ENCODE measurements at regions not wholly inside any gene's neighbourhood (a gene's known extent, or its start where the extent isn't known, plus 50 kb on each side); places are given as distances from the start of the nearest gene placed in this dataset.
A peak's percentile ranks its signal among the peaks of the same experiment; 100 is the strongest.
"Not testable (repeated sequence)": the region's sequence is repeated elsewhere in the genome, so short reads cannot be mapped to it uniquely, and the experiment has no call there.

DNA sequence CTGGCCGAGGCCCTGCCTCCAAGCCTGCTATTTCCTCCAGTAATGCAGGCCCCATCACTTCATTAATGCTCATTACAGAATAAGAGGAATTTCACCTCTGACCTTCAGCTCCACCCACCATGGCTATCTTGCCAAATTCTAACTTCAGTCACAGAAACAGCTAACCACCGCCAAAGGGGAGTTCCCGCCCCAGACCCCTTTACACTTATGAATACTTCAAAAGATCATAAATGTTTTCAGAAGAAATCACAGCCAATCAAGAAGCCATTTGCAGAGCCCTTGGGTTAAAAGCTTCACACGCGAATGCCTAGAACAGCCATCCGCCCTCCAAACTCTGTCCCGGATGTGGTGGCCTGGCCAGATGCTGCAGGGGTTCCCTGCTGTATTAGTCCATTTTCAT lies 73.8 kb upstream of the TWIST2 start:
- no peaks in the 10 kb centered on the region for H3K9me2 ChIP-seq (replicated peaks; ENCODE audit: insufficient read depth, low read length)
- peak; percentile 34 for DNase-seq
- no peak overlapping the region for H3K4me3 ChIP-seq (ENCODE audit: low read length)
- no peak overlapping the region for H3K9ac ChIP-seq (ENCODE audit: low read length)
- no peak overlapping the region for H3K27ac ChIP-seq (ENCODE audit: low read length)
- no peak overlapping the region for H3K4me2 ChIP-seq (ENCODE audit: low read depth, low read length, poor library complexity, severe bottlenecking)
- H2AFZ ChIP-seq (ENCODE audit: low read length): no peak overlapping the region
- H3K36me3 ChIP-seq (ENCODE audit: insufficient read depth, low read length): no peaks in the 10 kb centered on the region
- H3K79me2 ChIP-seq (ENCODE audit: low read length): no peaks in the 10 kb centered on the region
- no peaks in the 10 kb centered on the region; the same call in 1 of the 2 replicates for H3K9me3 ChIP-seq (ENCODE audit: low read length)
- no peaks in the 10 kb centered on the region for H3K27me3 ChIP-seq (ENCODE audit: low read length)
- peaks cover 34% of the 10 kb centered on the region for H3K4me1 ChIP-seq (ENCODE audit: low read length)
- H4K20me1 ChIP-seq (ENCODE audit: insufficient read depth, low read depth, low read length): no peaks in the 10 kb centered on the region

GRCh38 chr2:238774980-238775509 lies 72.8 kb upstream of the TWIST2 start:
- Histone ChIP-seq H3K4me3 (ENCODE audit: low read length) (no peak overlapping the region), H2AFZ (ENCODE audit: low read length) (no peak overlapping the region), H3K9me3 (ENCODE audit: low read length) (no peaks in the 10 kb centered on the region; the same call in 1 of the 2 replicates), H4K20me1 (ENCODE audit: insufficient read depth, low read depth, low read length) (no peaks in the 10 kb centered on the region), H3K27me3 (ENCODE audit: low read length) (no peaks in the 10 kb centered on the region), H3K9ac (ENCODE audit: low read length) (no peak overlapping the region), H3K4me2 (ENCODE audit: low read depth, low read length, poor library complexity, severe bottlenecking) (no peak overlapping the region), H3K9me2 (replicated peaks; ENCODE audit: insufficient read depth, low read length) (no peaks in the 10 kb centered on the region), H3K79me2 (ENCODE audit: low read length) (no peaks in the 10 kb centered on the region), H3K4me1 (ENCODE audit: low read length) (peaks cover 35% of the 10 kb centered on the region), H3K27ac (ENCODE audit: low read length) (peak overlapping the region; percentile 86), H3K36me3 (ENCODE audit: insufficient read depth, low read length) (no peaks in the 10 kb centered on the region)
- peak; percentile 29 for DNase-seq

DNA sequence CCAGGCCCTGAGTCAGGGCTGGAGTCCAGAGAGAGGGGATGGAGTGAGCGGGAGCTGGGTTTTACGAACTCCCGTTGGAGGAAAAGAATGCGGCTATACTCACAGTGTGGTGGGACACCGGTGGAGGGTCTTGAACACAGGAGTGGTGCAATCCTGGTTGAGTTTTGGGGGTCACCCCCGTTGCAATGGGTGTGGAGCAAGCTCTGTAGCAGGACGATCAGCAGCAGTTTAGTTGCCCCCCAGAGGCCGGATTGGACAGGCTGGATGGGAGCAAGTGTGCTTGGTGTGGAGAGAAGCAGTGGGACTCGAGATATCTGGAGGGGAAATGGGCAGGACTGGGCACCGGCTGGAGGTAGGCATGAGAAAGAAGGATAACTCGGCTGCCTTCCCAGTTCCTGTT lies 72.3 kb upstream of the TWIST2 start:
- Histone ChIP-seq H3K4me2 (ENCODE audit: low read depth, low read length, poor library complexity, severe bottlenecking) (no peak overlapping the region), H3K9me2 (replicated peaks; ENCODE audit: insufficient read depth, low read length) (no peaks in the 10 kb centered on the region), H3K9ac (ENCODE audit: low read length) (no peak overlapping the region), H3K79me2 (ENCODE audit: low read length) (no peaks in the 10 kb centered on the region), H3K9me3 (ENCODE audit: low read length) (no peaks in the 10 kb centered on the region; the same call in 1 of the 2 replicates), H3K4me1 (ENCODE audit: low read length) (peaks cover 35% of the 10 kb centered on the region), H3K4me3 (ENCODE audit: low read length) (no peak overlapping the region), H3K27ac (ENCODE audit: low read length) (peak overlapping the region; percentile 86), H3K27me3 (ENCODE audit: low read length) (no peaks in the 10 kb centered on the region), H2AFZ (ENCODE audit: low read length) (no peak overlapping the region), H4K20me1 (ENCODE audit: insufficient read depth, low read depth, low read length) (no peaks in the 10 kb centered on the region), H3K36me3 (ENCODE audit: insufficient read depth, low read length) (no peaks in the 10 kb centered on the region)
- DNase-seq: peak; percentile 34

- peak overlapping the region; percentile 86 for H3K27ac ChIP-seq (ENCODE audit: low read length)
- peaks cover 35% of the 10 kb centered on the region for H3K4me1 ChIP-seq (ENCODE audit: low read length)
- H3K36me3 ChIP-seq (ENCODE audit: insufficient read depth, low read length): no peaks in the 10 kb centered on the region
- H3K9me2 ChIP-seq (replicated peaks; ENCODE audit: insufficient read depth, low read length): no peaks in the 10 kb centered on the region
- no peaks in the 10 kb centered on the region for H3K27me3 ChIP-seq (ENCODE audit: low read length)
- no peak overlapping the region for H3K4me2 ChIP-seq (ENCODE audit: low read depth, low read length, poor library complexity, severe bottlenecking)
- H3K9me3 ChIP-seq (ENCODE audit: low read length): no peaks in the 10 kb centered on the region; the same call in 1 of the 2 replicates
- no peaks in the 10 kb centered on the region for H3K79me2 ChIP-seq (ENCODE audit: low read length)
- DNase-seq: peak; percentile 40
- no peak overlapping the region for H3K4me3 ChIP-seq (ENCODE audit: low read length)
- H3K9ac ChIP-seq (ENCODE audit: low read length): no peak overlapping the region
- no peaks in the 10 kb centered on the region for H4K20me1 ChIP-seq (ENCODE audit: insufficient read depth, low read depth, low read length)
- no peak overlapping the region for H2AFZ ChIP-seq (ENCODE audit: low read length)
Measured at GRCh38 chr2:238776003-238776760, 71.7 kb upstream of the TWIST2 start.

GRCh38 chr2:238776761-238777046 lies 71.2 kb upstream of the TWIST2 start:
- not testable (repeated sequence) for H3K9me3 ChIP-seq (ENCODE audit: low read length); H3K9ac ChIP-seq (ENCODE audit: low read length); H2AFZ ChIP-seq (ENCODE audit: low read length); H3K27me3 ChIP-seq (ENCODE audit: low read length); H3K36me3 ChIP-seq (ENCODE audit: insufficient read depth, low read length); H4K20me1 ChIP-seq (ENCODE audit: insufficient read depth, low read depth, low read length); H3K79me2 ChIP-seq (ENCODE audit: low read length); H3K4me2 ChIP-seq (ENCODE audit: low read depth, low read length, poor library complexity, severe bottlenecking); H3K4me3 ChIP-seq (ENCODE audit: low read length); H3K9me2 ChIP-seq (replicated peaks; ENCODE audit: insufficient read depth, low read length)
- peak; percentile 84 for DNase-seq
- Histone ChIP-seq H3K4me1 (ENCODE audit: low read length) (peaks cover 35% of the 10 kb centered on the region), H3K27ac (ENCODE audit: low read length) (peak overlapping the region; percentile 86)

DNA sequence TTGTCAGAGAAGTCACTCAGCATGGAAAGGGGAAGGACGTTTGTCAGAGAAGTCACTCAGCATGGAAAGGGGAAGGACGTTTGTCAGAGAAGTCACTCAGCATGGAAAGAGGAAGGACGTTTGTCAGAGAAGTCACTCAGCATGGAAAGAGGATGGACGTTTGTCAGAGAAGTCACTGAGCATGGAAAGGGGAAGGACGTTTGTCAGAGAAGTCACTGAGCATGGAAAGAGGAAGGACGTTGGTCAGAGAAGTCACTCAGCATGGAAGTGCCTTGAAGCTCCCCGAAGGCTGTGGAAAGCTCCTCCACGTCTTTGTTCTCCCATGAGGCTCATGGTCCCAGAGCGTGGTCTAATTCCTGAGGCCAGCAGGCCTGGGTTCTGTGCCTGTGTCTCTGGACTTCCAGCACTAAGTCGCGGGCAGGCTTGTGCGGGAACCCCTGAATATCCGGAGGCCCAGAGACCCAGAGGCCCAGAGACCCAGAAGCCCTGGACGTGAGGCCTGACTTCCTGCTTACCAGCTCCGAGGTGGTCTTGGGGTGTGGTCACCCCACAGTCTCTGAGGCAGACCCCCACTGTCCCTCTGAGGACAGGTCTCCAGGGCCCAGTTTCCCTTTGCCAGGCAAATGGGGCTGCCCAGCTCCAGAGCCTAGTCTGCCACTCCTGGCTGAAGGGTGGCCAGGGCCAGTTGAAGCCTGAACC lies 70.4 kb upstream of the TWIST2 start:
- peak; percentile 80 for DNase-seq
- Histone ChIP-seq H3K9me3 (ENCODE audit: low read length) (no peaks in the 10 kb centered on the region; the same call in 1 of the 2 replicates), H3K27ac (ENCODE audit: low read length) (peak overlapping the region; percentile 92)

DNA sequence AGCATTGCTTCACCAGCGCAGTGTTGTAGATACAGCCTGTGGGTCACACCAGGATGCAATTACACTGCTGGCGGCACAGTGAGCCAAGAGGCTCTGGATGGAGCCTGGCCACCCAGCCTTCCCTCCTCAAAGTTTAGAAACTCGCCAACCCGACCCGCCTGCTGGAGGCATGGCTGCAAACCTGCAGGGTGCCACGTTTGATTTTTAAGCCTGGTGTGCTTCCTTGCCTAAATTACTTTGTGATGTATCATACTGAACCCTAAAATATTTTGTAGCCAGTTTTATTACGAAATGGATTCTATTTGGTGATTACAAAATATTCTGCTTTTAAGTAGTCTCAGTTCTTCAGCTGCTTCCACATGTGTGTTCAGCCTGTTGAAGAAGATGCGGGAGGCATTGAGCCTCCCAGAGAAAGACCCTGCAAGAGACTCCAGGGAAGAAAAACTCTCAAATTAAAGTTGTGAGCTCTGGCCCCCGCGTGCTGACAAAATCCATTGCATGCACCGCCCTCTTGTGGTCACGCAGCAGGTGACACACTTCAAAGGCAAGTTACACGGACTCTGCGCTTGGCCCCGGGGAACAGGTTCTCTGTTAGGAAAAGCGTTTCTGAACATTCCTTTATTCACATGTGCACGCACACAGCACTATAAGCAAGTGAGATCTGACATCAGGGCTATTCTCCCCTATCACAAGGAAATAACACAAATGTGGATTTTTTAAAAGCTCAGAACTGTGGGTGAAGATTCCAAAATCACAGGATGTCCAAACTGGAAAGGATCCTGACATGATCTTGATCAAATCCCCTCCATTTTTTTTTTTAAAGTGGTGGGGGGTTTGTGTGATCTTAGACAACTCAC lies 63.0 kb upstream of the TWIST2 start:
- Histone ChIP-seq H3K4me3 (ENCODE audit: low read length) (no peak overlapping the region), H3K4me2 (ENCODE audit: low read depth, low read length, poor library complexity, severe bottlenecking) (no peak overlapping the region), H3K4me1 (ENCODE audit: low read length) (no peaks in the 10 kb centered on the region; the same call in 1 of the 2 replicates), H3K9me3 (ENCODE audit: low read length) (no peaks in the 10 kb centered on the region), H2AFZ (ENCODE audit: low read length) (no peak overlapping the region), H3K36me3 (ENCODE audit: insufficient read depth, low read length) (no peaks in the 10 kb centered on the region), H3K9ac (ENCODE audit: low read length) (no peak overlapping the region), H3K79me2 (ENCODE audit: low read length) (no peaks in the 10 kb centered on the region), H3K27ac (ENCODE audit: low read length) (no peak overlapping the region), H3K27me3 (ENCODE audit: low read length) (no peaks in the 10 kb centered on the region), H4K20me1 (ENCODE audit: insufficient read depth, low read depth, low read length) (no peaks in the 10 kb centered on the region), H3K9me2 (replicated peaks; ENCODE audit: insufficient read depth, low read length) (no peaks in the 10 kb centered on the region)
- DNase-seq: peak; percentile 84

More for the DNA sequence above, 70.4 kb upstream of the TWIST2 start:
- no peaks in the 10 kb centered on the region for H3K27me3 ChIP-seq (ENCODE audit: low read length)
- no peaks in the 10 kb centered on the region for H3K79me2 ChIP-seq (ENCODE audit: low read length)
- peak overlapping the region; percentile 30; the same call in 1 of the 2 replicates for H3K4me3 ChIP-seq (ENCODE audit: low read length)
- H3K36me3 ChIP-seq (ENCODE audit: insufficient read depth, low read length): no peaks in the 10 kb centered on the region
- no peak overlapping the region for H2AFZ ChIP-seq (ENCODE audit: low read length)
- peak overlapping the region; percentile 29 for H3K4me2 ChIP-seq (ENCODE audit: low read depth, low read length, poor library complexity, severe bottlenecking)
- peaks cover 35% of the 10 kb centered on the region for H3K4me1 ChIP-seq (ENCODE audit: low read length)
- H4K20me1 ChIP-seq (ENCODE audit: insufficient read depth, low read depth, low read length): no peaks in the 10 kb centered on the region
- no peaks in the 10 kb centered on the region for H3K9me2 ChIP-seq (replicated peaks; ENCODE audit: insufficient read depth, low read length)
- H3K9ac ChIP-seq (ENCODE audit: low read length): peak overlapping the region; percentile 36

GRCh38 chr2:238785528-238785860 lies 62.4 kb upstream of the TWIST2 start:
- H3K4me2 ChIP-seq (ENCODE audit: low read depth, low read length, poor library complexity, severe bottlenecking): no peak overlapping the region

More at GRCh38 chr2:238785528-238785860, 62.4 kb upstream of the TWIST2 start:
- no peak overlapping the region for H2AFZ ChIP-seq (ENCODE audit: low read length)
- H3K9me3 ChIP-seq (ENCODE audit: low read length): no peaks in the 10 kb centered on the region
- H3K9me2 ChIP-seq (replicated peaks; ENCODE audit: insufficient read depth, low read length): no peaks in the 10 kb centered on the region
- no peak overlapping the region for H3K9ac ChIP-seq (ENCODE audit: low read length)
- H3K4me3 ChIP-seq (ENCODE audit: low read length): no peak overlapping the region
- no peaks in the 10 kb centered on the region for H4K20me1 ChIP-seq (ENCODE audit: insufficient read depth, low read depth, low read length)
- H3K27me3 ChIP-seq (ENCODE audit: low read length): no peaks in the 10 kb centered on the region
- H3K79me2 ChIP-seq (ENCODE audit: low read length): no peaks in the 10 kb centered on the region
- no peaks in the 10 kb centered on the region for H3K36me3 ChIP-seq (ENCODE audit: insufficient read depth, low read length)
- no peaks in the 10 kb centered on the region; the same call in 1 of the 2 replicates for H3K4me1 ChIP-seq (ENCODE audit: low read length)
- H3K27ac ChIP-seq (ENCODE audit: low read length): no peak overlapping the region
- DNase-seq: no peak

Data from Karpas-422 (cell line).